H1 (cell line): ENCODE measurements at regions not wholly inside any gene's neighbourhood (a gene's known extent, or its start where the extent isn't known, plus 50 kb on each side); places are given as distances from the start of the nearest gene placed in this dataset.

Experiments
- BRCA1 ChIP-seq: IDR thresholded peaks from 2 replicates; pipeline ENCODE4 v1.6.1; 2012; ENCODE audit warnings: low read depth, low read length, improper control_type of control experiment
- KDM5A ChIP-seq: fragments of 200-600 bp; IDR thresholded peaks from 2 replicates; pipeline ENCODE4 v1.7.1; 2012; ENCODE audit warnings: mild to moderate bottlenecking, low read length, inconsistent platforms, mixed read lengths
- PHF8 ChIP-seq: fragments of 200-600 bp; sonication (generic); conservative IDR thresholded peaks from 2 replicates; pipeline ENCODE4 v1.7.1; 2012; ENCODE audit warnings: low read depth, mild to moderate bottlenecking, inconsistent platforms, low read length, moderate library complexity
- POLR2A ChIP-seq, 2 experiments: IDR thresholded peaks; 1 replicate in 1 of 2; 2 replicates in 1 of 2; pipeline ENCODE4 v1.6.1; 2011; ENCODE audit warnings: low read depth in 2 of 2, low read length in 2 of 2, mild to moderate bottlenecking in 2 of 2; ENCODE audit errors: control extremely low read depth in 1 of 2
- SIX5 ChIP-seq: IDR thresholded peaks from 2 replicates; pipeline ENCODE4 v1.6.1; 2011; ENCODE audit warnings: mild to moderate bottlenecking, low read depth, low read length
- YY1 ChIP-seq: IDR thresholded peaks from 2 replicates; pipeline ENCODE4 v1.6.1; 2011; ENCODE audit warnings: low read depth, mild to moderate bottlenecking, low read length
- TF ChIP-seq, protein P1 (sequence below), 3 experiments: IDR thresholded peaks; 1 replicate in 2 of 3; 2 replicates in 1 of 3; pipeline versions ENCODE4 v1.5.1 to v1.6.1; 2011; ENCODE audit warnings: low read length in 3 of 3, mild to moderate bottlenecking in 3 of 3, inconsistent platforms in 2 of 3, low read depth in 1 of 3, moderate library complexity in 1 of 3; ENCODE audit not compliant: insufficient read depth in 1 of 3; ENCODE audit errors: control extremely low read depth in 1 of 3

DNA sequence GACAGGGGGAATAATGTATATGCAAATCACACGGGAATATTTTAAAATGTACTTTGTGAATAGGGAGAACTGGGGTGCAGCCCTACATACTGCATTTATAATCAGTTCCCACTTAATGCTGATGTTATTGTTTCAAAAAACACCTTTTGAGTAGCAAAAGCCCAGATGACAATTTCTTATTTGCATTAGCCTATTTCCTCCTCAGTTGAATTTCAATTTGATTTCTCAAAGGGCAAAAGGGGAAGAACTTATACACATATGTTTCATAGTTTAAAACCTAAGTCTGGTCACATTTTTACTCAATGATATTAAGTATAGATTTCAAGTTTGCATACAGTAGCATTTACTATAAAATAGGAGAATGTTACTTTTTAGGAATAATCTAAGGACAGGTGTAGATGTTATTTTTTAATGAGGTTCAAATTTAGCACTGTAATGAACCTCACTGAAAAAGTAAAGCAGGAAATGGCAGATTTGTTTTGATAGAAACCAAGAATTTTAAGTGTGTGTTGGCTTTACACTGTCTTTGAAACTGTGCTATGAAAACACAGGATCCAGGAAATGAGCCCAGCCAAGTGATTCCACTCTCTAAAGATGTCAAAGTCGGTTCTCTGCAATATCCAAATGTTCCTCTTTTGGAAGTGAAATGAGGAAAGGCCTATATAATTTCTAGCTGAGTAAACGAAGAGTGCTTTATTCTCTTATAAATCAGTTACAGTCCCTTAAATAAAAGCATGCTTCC lies 367.4 kb downstream of the BTG1 start:
- TF ChIP-seq PHF8 (no peak), BRCA1 (no peak), SIX5 (no peak), POLR2A (IDR thresholded peaks at IDR 0.05; ENCODE audit: control extremely low read depth in 1 of 2, low read depth in 2 of 2, low read length in 2 of 2) (no peak), KDM5A (no peak), YY1 (no peak)
- TF ChIP-seq, protein P1, sequence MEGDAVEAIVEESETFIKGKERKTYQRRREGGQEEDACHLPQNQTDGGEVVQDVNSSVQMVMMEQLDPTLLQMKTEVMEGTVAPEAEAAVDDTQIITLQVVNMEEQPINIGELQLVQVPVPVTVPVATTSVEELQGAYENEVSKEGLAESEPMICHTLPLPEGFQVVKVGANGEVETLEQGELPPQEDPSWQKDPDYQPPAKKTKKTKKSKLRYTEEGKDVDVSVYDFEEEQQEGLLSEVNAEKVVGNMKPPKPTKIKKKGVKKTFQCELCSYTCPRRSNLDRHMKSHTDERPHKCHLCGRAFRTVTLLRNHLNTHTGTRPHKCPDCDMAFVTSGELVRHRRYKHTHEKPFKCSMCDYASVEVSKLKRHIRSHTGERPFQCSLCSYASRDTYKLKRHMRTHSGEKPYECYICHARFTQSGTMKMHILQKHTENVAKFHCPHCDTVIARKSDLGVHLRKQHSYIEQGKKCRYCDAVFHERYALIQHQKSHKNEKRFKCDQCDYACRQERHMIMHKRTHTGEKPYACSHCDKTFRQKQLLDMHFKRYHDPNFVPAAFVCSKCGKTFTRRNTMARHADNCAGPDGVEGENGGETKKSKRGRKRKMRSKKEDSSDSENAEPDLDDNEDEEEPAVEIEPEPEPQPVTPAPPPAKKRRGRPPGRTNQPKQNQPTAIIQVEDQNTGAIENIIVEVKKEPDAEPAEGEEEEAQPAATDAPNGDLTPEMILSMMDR (IDR thresholded peaks at IDR 0.05; ENCODE audit: control extremely low read depth in 1 of 3, insufficient read depth in 1 of 3, low read depth in 1 of 3, low read length in 3 of 3): no peak
